ENCODE measurements at regions not wholly inside any gene's neighbourhood (a gene's known extent, or its start where the extent isn't known, plus 50 kb on each side); places are given as distances from the start of the nearest gene placed in this dataset.

- H2AFZ ChIP-seq (ENCODE audit: low read length), result no peak overlapping the region
- no peak for TF ChIP-seq HOXA7 (CRISPR knock-in tag; IDR thresholded peaks at IDR 0.05)
- TF ChIP-seq GPN1 (CRISPR knock-in tag; IDR thresholded peaks at IDR 0.05; ENCODE audit: borderline replicate concordance), result no peak
- TF ChIP-seq KDM3A (CRISPR knock-in tag; IDR thresholded peaks at IDR 0.05; ENCODE audit: low read depth), result no peak
- no peak for TF ChIP-seq DDIT3 (CRISPR knock-in tag; IDR thresholded peaks at IDR 0.05)
- TF ChIP-seq ETV5 (CRISPR knock-in tag; IDR thresholded peaks at IDR 0.05; ENCODE audit: borderline replicate concordance), result no peak
- TF ChIP-seq ZSCAN31 (CRISPR knock-in tag; IDR thresholded peaks at IDR 0.05; ENCODE audit: low read depth), result no peak
- TF ChIP-seq TRIM24 (CRISPR knock-in tag; IDR thresholded peaks at IDR 0.05), result no peak
- TF ChIP-seq ZNF615 (CRISPR knock-in tag; IDR thresholded peaks at IDR 0.05; ENCODE audit: borderline replicate concordance), result no peak
- TF ChIP-seq MXI1 (IDR thresholded peaks at IDR 0.05; ENCODE audit: borderline replicate concordance, low read depth, low read length), result no peak
- no peak for TF ChIP-seq NCOA1 (CRISPR knock-in tag; IDR thresholded peaks at IDR 0.05)
- no peak for TF ChIP-seq ZNF205 (CRISPR knock-in tag; IDR thresholded peaks at IDR 0.05)
- TF ChIP-seq ZNF138 (CRISPR knock-in tag; IDR thresholded peaks at IDR 0.05; ENCODE audit: low read depth), result no peak
- TF ChIP-seq FOXA1 (IDR thresholded peaks at IDR 0.05), result no peak
- no peak for TF ChIP-seq FOXA1 (CRISPR knock-in tag; IDR thresholded peaks at IDR 0.05)
- no peak for TF ChIP-seq KLF11 (CRISPR knock-in tag; IDR thresholded peaks at IDR 0.05)
- TF ChIP-seq PRPF4 (IDR thresholded peaks at IDR 0.05; ENCODE audit: low read depth, low read length, poor library complexity, severe bottlenecking), result no peak
- TF ChIP-seq PAF1 (CRISPR knock-in tag; IDR thresholded peaks at IDR 0.05), result no peak
- H3K9me3 ChIP-seq (ENCODE audit: low read length), result peaks cover 31% of the 10 kb centered on the region; the same call in 1 of the 2 replicates
- ChIA-PET POLR2A (no interaction called here), CTCF (ENCODE audit: low intra/inter-chr PET ratio, low total read pairs) (no interaction called here)
- FAIRE-seq, result no peak
- H3K4me2 ChIP-seq (ENCODE audit: low read depth, low read length), result no peak overlapping the region
- H4K20me1 ChIP-seq (ENCODE audit: insufficient read depth, low read length), result no peaks in the 10 kb centered on the region
- no peaks in the 10 kb centered on the region for H3K79me2 ChIP-seq (ENCODE audit: insufficient read depth, low read length)
- no peak overlapping the region for H3K4me3 ChIP-seq (replicated peaks in 1 of 3; ENCODE audit: insufficient read depth in 1 of 3, low read depth in 2 of 3, low read length in 3 of 3)
- WGBS (ENCODE audit: low lambda C conversion rate), result 23% methylated on average over 4 of the region's 4 CpGs
- intact Hi-C loops (cut with micrococcal nuclease; ENCODE audit: unreplicated experiment), result no loop called here
- H3K27me3 ChIP-seq (ENCODE audit: control insufficient read depth in 1 of 2, insufficient read depth in 2 of 2, low read length in 2 of 2), result 0 out of 5 replicates have a peak, but pooled peaks cover 0 to 1% of the 10 kb centered on the region in 2 experiments
- in situ Hi-C loops (cut with HindIII; ENCODE audit: extremely low pct_ligation_motif_present, low pct_unique_long_range_greater_than_20kb), result no loop called here
- ATAC-seq, result no peak
- H3K4me1 ChIP-seq (ENCODE audit: insufficient read depth, low read length), result no peaks in the 10 kb centered on the region
- BruUV-seq (replicated peaks), result no TSS peak
- DNase-seq (ENCODE audit: low spot score), result no peak
- no peak overlapping the region for H3K9ac ChIP-seq (ENCODE audit: insufficient read depth, low read depth, low read length)
- no peaks in the 10 kb centered on the region for H3K36me3 ChIP-seq (replicated peaks in 1 of 2; ENCODE audit: control insufficient read depth in 1 of 2, insufficient read depth in 2 of 2, low read length in 2 of 2)
- H3K27ac ChIP-seq (ENCODE audit: extremely low read length, insufficient read depth, low read length), result no peak overlapping the region
Observed at GRCh38 chr14:87526731-87527130, 466.3 kb downstream of the GALC start.
